H4 (cell line): ENCODE measurements at regions not wholly inside any gene's neighbourhood (a gene's known extent, or its start where the extent isn't known, plus 50 kb on each side); places are given as distances from the start of the nearest gene placed in this dataset.
"Not testable (repeated sequence)": the region's sequence is repeated elsewhere in the genome, so short reads cannot be mapped to it uniquely, and the experiment has no call there.

ENCODE experiments used
- DNase-seq: peaks from one replicate; pipeline ENCODE4 v3.0.0-alpha.2; 2015; ENCODE audit warnings: low spot score

DNA sequence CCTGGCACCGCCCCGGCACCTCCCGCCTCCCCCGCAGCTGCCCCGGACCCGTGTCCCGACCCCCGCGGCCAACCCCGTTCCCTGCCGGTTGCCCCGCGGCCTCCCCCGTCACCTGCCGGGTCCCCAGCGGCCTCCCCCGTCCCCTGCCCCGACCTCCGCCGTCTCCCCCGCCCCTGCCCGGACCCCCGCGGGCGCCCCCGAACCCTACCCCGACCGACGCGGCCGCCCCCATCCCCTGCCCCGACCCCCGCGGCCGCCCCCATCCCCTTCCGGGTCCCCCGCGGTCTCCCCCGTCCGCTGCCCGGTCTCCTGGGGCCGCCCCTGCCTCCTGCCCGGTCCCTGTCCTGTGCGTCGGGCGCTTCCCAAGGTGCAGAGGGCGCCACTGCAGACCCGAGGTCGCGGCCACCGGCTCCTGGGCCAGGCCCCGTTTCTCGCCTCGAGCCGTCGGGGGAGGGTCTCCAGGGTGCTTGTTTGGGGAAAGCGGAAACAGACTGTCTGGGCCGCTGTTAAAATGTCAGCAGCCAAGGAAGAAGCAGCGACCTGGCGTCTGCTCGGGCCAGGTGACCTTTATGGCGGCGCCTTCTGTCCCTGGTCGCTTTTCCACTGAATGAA, 51.6 kb upstream of the APOD start:
- DNase-seq = not testable (repeated sequence)

DNA sequence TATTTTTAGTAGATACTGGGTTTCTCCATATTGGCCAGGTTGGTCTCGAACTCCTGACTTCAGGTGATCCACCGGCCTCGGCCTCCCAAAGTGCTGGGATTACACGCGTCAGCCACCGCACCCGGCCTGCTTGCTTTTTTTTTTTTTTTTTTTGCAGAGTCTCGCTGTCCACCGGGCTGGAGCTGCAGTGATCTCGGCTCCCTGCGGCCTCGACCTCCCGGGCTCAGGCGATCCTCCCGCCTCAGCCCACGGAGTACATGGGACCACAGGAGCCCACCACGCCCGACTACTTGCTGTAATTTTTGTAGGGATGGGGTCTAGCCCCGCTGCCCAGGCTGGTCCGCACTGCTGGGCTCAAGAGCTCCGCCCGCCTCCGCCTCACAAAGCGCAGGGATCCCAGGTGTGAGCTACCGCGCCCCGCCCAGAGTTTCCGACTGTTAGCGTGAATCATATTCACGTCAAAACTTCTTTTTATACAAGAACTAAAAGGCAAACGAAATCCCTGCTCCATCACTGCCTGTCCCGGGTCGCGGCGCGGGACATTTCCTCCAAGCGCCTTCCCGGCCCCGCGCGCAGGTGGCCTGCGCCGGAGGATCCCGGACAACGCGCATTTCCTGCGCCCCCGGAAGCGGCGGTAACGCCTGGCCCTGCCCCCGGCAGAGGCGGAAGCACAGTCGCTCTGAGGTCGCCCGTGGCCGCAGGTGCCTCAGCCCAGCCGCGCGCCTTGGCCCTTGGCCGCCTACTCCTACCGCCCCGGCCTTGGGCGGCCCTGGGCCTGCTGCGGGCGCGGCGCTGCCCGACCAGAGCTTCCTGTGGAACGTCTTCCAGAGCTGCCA, 50.9 kb upstream of the APOD start:
- not testable (repeated sequence) for DNase-seq
